Calu3 (cell line): ENCODE measurements at regions not wholly inside any gene's neighbourhood (a gene's known extent, or its start where the extent isn't known, plus 50 kb on each side); places are given as distances from the start of the nearest gene placed in this dataset.

Source experiments
- BruUV-seq: library from RNA; stranded (reverse); fragments of 400-500 nt; replicated peaks from 2 replicates; lab custom pipeline; 2021; lab: Mats Ljungman, UMichigan
- CTCF ChIA-PET: fragments of 300-600 bp; sonication (Branson Sonifier 250); formaldehyde crosslinking; loops from one replicate; lab custom pipeline; 2022; ENCODE audit warnings: antibody characterized with exemption; lab: Charles Lee
- DNase-seq: peaks from one replicate; pipeline ENCODE4 v3.0.0; 2022
- H3K27ac Mint-ChIP-seq: one replicate; pipeline ENCODE4 v1.8.0; 2022; ENCODE audit warnings: mixed read lengths; ENCODE audit not compliant: unreplicated experiment
- H3K27me3 Mint-ChIP-seq: one replicate; pipeline ENCODE4 v1.8.0; 2022; ENCODE audit warnings: mixed read lengths; ENCODE audit not compliant: unreplicated experiment
- H3K36me3 Mint-ChIP-seq: one replicate; pipeline ENCODE4 v1.8.0; 2022; ENCODE audit warnings: mild to moderate bottlenecking, moderate library complexity, mixed read lengths; ENCODE audit not compliant: insufficient read depth, unreplicated experiment
- H3K4me1 Mint-ChIP-seq: one replicate; pipeline ENCODE4 v1.8.0; 2022; ENCODE audit warnings: mild to moderate bottlenecking, low read depth, mixed read lengths; ENCODE audit not compliant: unreplicated experiment
- H3K4me3 Mint-ChIP-seq: one replicate; pipeline ENCODE4 v1.8.0; 2022; ENCODE audit warnings: mild to moderate bottlenecking, low read depth, moderate library complexity, mixed read lengths; ENCODE audit not compliant: unreplicated experiment
- H3K9me3 Mint-ChIP-seq: one replicate; pipeline ENCODE4 v1.8.0; 2022; ENCODE audit warnings: low read depth, mixed read lengths; ENCODE audit not compliant: unreplicated experiment
- CTCF ChIP-seq: fragments of 200-600 bp; IDR thresholded peaks from one replicate; pipeline ENCODE4 v1.8.0; 2022; ENCODE audit warnings: antibody characterized with exemption; ENCODE audit not compliant: unreplicated experiment
- intact Hi-C: fragments of 100-400 bp; cut with micrococcal nuclease; formaldehyde crosslinking; loops from one replicate; pipeline ENCODE4 v1.10.0; 2022; ENCODE audit not compliant: unreplicated experiment

GRCh38 chr18:7321831-7322230, 90.9 kb downstream of the LRRC30 start:
- DNase-seq = no peak
- Mint-ChIP-seq H3K4me3 (no peak overlapping the region), H3K27me3 (peaks cover 25% of the 10 kb centered on the region), H3K27ac (no peak overlapping the region), H3K36me3 (no peaks in the 10 kb centered on the region), H3K4me1 (peaks cover 9% of the 10 kb centered on the region), H3K9me3 (no peaks in the 10 kb centered on the region)
- BruUV-seq = no TSS peak
- intact Hi-C loops = no loop called here
- CTCF ChIA-PET = no interaction called here
- no peak for TF ChIP-seq CTCF

GRCh38 chr18:7322817-7323485, 92.1 kb downstream of the LRRC30 start:
- no TSS peak for BruUV-seq
- intact Hi-C loops = no loop called here
- no peak overlapping the region for H3K4me3 Mint-ChIP-seq
- no peak for DNase-seq
- peaks cover 2% of the 10 kb centered on the region for H3K9me3 Mint-ChIP-seq
- CTCF ChIA-PET = no interaction called here
- TF ChIP-seq CTCF = no peak
- no peaks in the 10 kb centered on the region for H3K36me3 Mint-ChIP-seq
- H3K27me3 Mint-ChIP-seq = peaks cover 25% of the 10 kb centered on the region
- no peak overlapping the region for H3K27ac Mint-ChIP-seq
- peaks cover 9% of the 10 kb centered on the region for H3K4me1 Mint-ChIP-seq

- Mint-ChIP-seq H3K9me3 (peaks cover 2% of the 10 kb centered on the region), H3K4me3 (no peak overlapping the region), H3K27ac (no peak overlapping the region), H3K36me3 (no peaks in the 10 kb centered on the region), H3K4me1 (peaks cover 9% of the 10 kb centered on the region), H3K27me3 (peaks cover 25% of the 10 kb centered on the region)
- no peak for TF ChIP-seq CTCF
- no peak for DNase-seq
- CTCF ChIA-PET = no interaction called here
- no TSS peak for BruUV-seq
- intact Hi-C loops = no loop called here
These were observed 94.2 kb downstream of the LRRC30 start for GRCh38 chr18:7325126-7325430.

GRCh38 chr18:7329016-7329415, 98.1 kb downstream of the LRRC30 start:
- DNase-seq = no peak
- Mint-ChIP-seq H3K27me3 (peaks cover 9% of the 10 kb centered on the region), H3K36me3 (no peaks in the 10 kb centered on the region), H3K4me3 (no peak overlapping the region), H3K4me1 (peaks cover 9% of the 10 kb centered on the region), H3K9me3 (peaks cover 2% of the 10 kb centered on the region), H3K27ac (no peak overlapping the region)
- intact Hi-C loops = no loop called here
- CTCF ChIA-PET = no interaction called here
- BruUV-seq = no TSS peak
- TF ChIP-seq CTCF = no peak
